SK-MEL-5 (cell line): ENCODE measurements at regions not wholly inside any gene's neighbourhood (a gene's known extent, or its start where the extent isn't known, plus 50 kb on each side); places are given as distances from the start of the nearest gene placed in this dataset.

ENCODE experiments used
- DNase-seq: peaks from one replicate; pipeline ENCODE4 v3.0.0-alpha.2; 2016; ENCODE audit warnings: low read depth, low spot score
- in situ Hi-C: cut with HindIII; loops from 2 replicates; pipeline ENCODE4 v1.10.0; 2016; ENCODE audit warnings: low sequenced_read_pairs, high pct_unique_total_duplicates, low pct_unique_long_range_greater_than_20kb

- in situ Hi-C loops, result no loop called here
- DNase-seq, result no peak
Measured at GRCh38 chr5:56337715-56338319, 104.7 kb upstream of the ANKRD55 start.

- in situ Hi-C loops, result no loop called here
- DNase-seq, result no peak
Measured at GRCh38 chr5:56335212-56335611, 102.1 kb upstream of the ANKRD55 start.

GRCh38 chr5:56330806-56331205, 97.7 kb upstream of the ANKRD55 start:
- no peak for DNase-seq
- in situ Hi-C loops, result no loop called here

GRCh38 chr5:56330167-56330566, 97.0 kb upstream of the ANKRD55 start:
- in situ Hi-C loops, result no loop called here
- DNase-seq, result peak; percentile 38

- DNase-seq, result no peak
Measured at GRCh38 chr5:56329652-56330051, 96.5 kb upstream of the ANKRD55 start.

GRCh38 chr5:56328753-56329560, 95.8 kb upstream of the ANKRD55 start:
- DNase-seq, result peak; percentile 28
- in situ Hi-C loops, result no loop called here

More at GRCh38 chr5:56329652-56330051, 96.5 kb upstream of the ANKRD55 start:
- in situ Hi-C loops, result no loop called here

GRCh38 chr5:56327809-56328208, 94.7 kb upstream of the ANKRD55 start:
- DNase-seq, result no peak
- in situ Hi-C loops, result no loop called here

GRCh38 chr5:56326770-56327169, 93.6 kb upstream of the ANKRD55 start:
- in situ Hi-C loops, result no loop called here
- DNase-seq, result no peak

GRCh38 chr5:56326116-56326515, 93.0 kb upstream of the ANKRD55 start:
- DNase-seq, result no peak
- in situ Hi-C loops, result no loop called here

- in situ Hi-C loops, result no loop called here
- DNase-seq, result no peak
Measured at GRCh38 chr5:56325039-56325438, 91.9 kb upstream of the ANKRD55 start.

- in situ Hi-C loops, result no loop called here
- DNase-seq, result peak; percentile 69
Measured at GRCh38 chr5:56323505-56323904, 90.4 kb upstream of the ANKRD55 start.

- DNase-seq, result peak; percentile 13
- in situ Hi-C loops, result no loop called here
Measured at GRCh38 chr5:56322592-56322991, 89.5 kb upstream of the ANKRD55 start.

GRCh38 chr5:56321236-56321881, 88.2 kb upstream of the ANKRD55 start:
- in situ Hi-C loops, result no loop called here
- no peak for DNase-seq

GRCh38 chr5:56320686-56321085, 87.6 kb upstream of the ANKRD55 start:
- no peak for DNase-seq
- in situ Hi-C loops, result no loop called here

GRCh38 chr5:56319526-56320181, 86.5 kb upstream of the ANKRD55 start:
- peak; percentile 91 for DNase-seq
- in situ Hi-C loops, result no loop called here

GRCh38 chr5:56317923-56318561, 84.9 kb upstream of the ANKRD55 start:
- no peak for DNase-seq
- in situ Hi-C loops, result no loop called here

- DNase-seq, result no peak
- in situ Hi-C loops, result no loop called here
Measured at GRCh38 chr5:56316299-56316994, 83.3 kb upstream of the ANKRD55 start.
